GM12878 (cell line): ENCODE measurements at regions not wholly inside any gene's neighbourhood (a gene's known extent, or its start where the extent isn't known, plus 50 kb on each side); places are given as distances from the start of the nearest gene placed in this dataset.

Source experiments
- ATAC-seq: fragments of 200-7000 bp; cut with Tn5 transposase; 3 replicates; pipeline ENCODE4 v1.9.1; 2020; ENCODE audit warnings: mild to moderate bottlenecking, moderate library complexity
- BruUV-seq: library from RNA; stranded (reverse); fragments of 400-500 nt; replicated peaks from 2 replicates; lab custom pipeline; 2021; lab: Mats Ljungman, UMichigan
- CTCF ChIA-PET: fragments of 300-600 bp; sonication (Branson Sonifier 250); formaldehyde crosslinking; extraction: SDS; loops from one replicate; lab custom pipeline; 2021; ENCODE audit warnings: inconsistent platforms; lab: Yijun Ruan, JAX
- POLR2A ChIA-PET: fragments of 350-600 bp; formaldehyde crosslinking; extraction: SDS; loops from one replicate; lab custom pipeline; 2021; ENCODE audit warnings: inconsistent platforms; lab: Charles Lee
- RAD21 ChIA-PET: fragments of 300-600 bp; sonication (Branson Sonifier 250); formaldehyde crosslinking; loops from one replicate; lab custom pipeline; 2023; ENCODE audit warnings: antibody characterized with exemption; ENCODE audit not compliant: unreplicated experiment; lab: Charles Lee
- SMC1A ChIA-PET: fragments of 300-600 bp; sonication (Branson Sonifier 250); formaldehyde crosslinking; loops from one replicate; lab custom pipeline; 2023; ENCODE audit not compliant: unreplicated experiment, uncharacterized antibody; lab: Charles Lee
- DNase-seq: peaks from one replicate; pipeline ENCODE4 v3.0.0-alpha.2; 2011; ENCODE audit warnings: low read depth, low spot score
- FAIRE-seq: peaks from 3 replicates; lab custom pipeline; 2011; peaks lifted over from hg19 to GRCh38; lab: Jason Lieb, UNC
- H2AFZ ChIP-seq: 2 replicates; pipeline ENCODE4 v1.6.0; 2011; ENCODE audit warnings: low read depth, low read length, control low read depth; ENCODE audit not compliant: control insufficient read depth
- H3K27ac ChIP-seq: 2 replicates; pipeline ENCODE4 v1.5.1; 2011; ENCODE audit warnings: control low read depth; ENCODE audit not compliant: control insufficient read depth, insufficient read depth
- H3K27me3 ChIP-seq, 2 experiments: replicated peaks in 1 of 2; 2 replicates each; pipeline versions ENCODE4 v1.6.0 to v1.6.1; 2011; ENCODE audit warnings: low read length in 1 of 2; ENCODE audit not compliant: control insufficient read depth in 2 of 2, insufficient read depth in 2 of 2
- H3K36me3 ChIP-seq, 2 experiments: 2 replicates each; pipeline ENCODE4 v1.5.1; 2011; ENCODE audit warnings: low read length in 1 of 2; ENCODE audit not compliant: control insufficient read depth in 2 of 2, insufficient read depth in 2 of 2
- H3K4me1 ChIP-seq: 2 replicates; pipeline ENCODE4 v1.6.1; 2011; ENCODE audit warnings: mild to moderate bottlenecking, low read length, moderate library complexity, mixed read lengths; ENCODE audit not compliant: control insufficient read depth, insufficient read depth
- H3K4me2 ChIP-seq: 2 replicates; pipeline ENCODE4 v1.6.0; 2011; ENCODE audit warnings: control low read depth; ENCODE audit not compliant: control insufficient read depth, insufficient read depth
- H3K4me3 ChIP-seq: fragments of 200-600 bp; sonication (generic); 2 replicates; pipeline ENCODE4 v1.5.1; 2016
- H3K79me2 ChIP-seq: 2 replicates; pipeline ENCODE4 v1.6.0; 2011; ENCODE audit warnings: low read length; ENCODE audit not compliant: control insufficient read depth, insufficient read depth
- H3K9ac ChIP-seq: 2 replicates; pipeline ENCODE4 v1.8.0; 2011; ENCODE audit warnings: low read length, control low read depth, mixed read lengths; ENCODE audit not compliant: control insufficient read depth, insufficient read depth
- H3K9me3 ChIP-seq: replicated peaks from 3 replicates; pipeline ENCODE4 v1.5.1; 2011; ENCODE audit warnings: mild to moderate bottlenecking, low read length; ENCODE audit not compliant: control insufficient read depth, insufficient read depth
- H4K20me1 ChIP-seq: 2 replicates; pipeline ENCODE4 v1.6.0; 2011; ENCODE audit not compliant: control insufficient read depth, insufficient read depth
- BCL3 ChIP-seq: IDR thresholded peaks from 2 replicates; pipeline ENCODE4 v1.6.1; 2011; ENCODE audit warnings: borderline replicate concordance, low read depth, mild to moderate bottlenecking, moderate library complexity, low read length; ENCODE audit not compliant: insufficient read depth, poor library complexity, severe bottlenecking
- CTCF ChIP-seq, 3 experiments: IDR thresholded peaks in 2 of 3; conservative IDR thresholded peaks in 1 of 3; 2 replicates each; pipeline ENCODE4 v1.5.1; 2011; ENCODE audit warnings: low read depth in 3 of 3, low read length in 3 of 3, mild to moderate bottlenecking in 3 of 3, control low read depth in 2 of 3, moderate library complexity in 2 of 3, inconsistent platforms in 1 of 3, mixed read lengths in 1 of 3; ENCODE audit not compliant: control insufficient read depth in 2 of 3, insufficient read depth in 1 of 3; ENCODE audit errors: extremely low read depth in 1 of 3
- E2F4 ChIP-seq: IDR thresholded peaks from 2 replicates; pipeline ENCODE4 v1.6.1; 2012; ENCODE audit warnings: low read depth, low read length, improper control_type of control experiment
- EGR1 ChIP-seq, 2 experiments: IDR thresholded peaks; 1 replicate in 1 of 2; 2 replicates in 1 of 2; pipeline ENCODE4 v1.6.1; 2011 to 2012; ENCODE audit warnings: low read depth in 2 of 2, low read length in 2 of 2, borderline replicate concordance in 1 of 2, mild to moderate bottlenecking in 1 of 2, moderate library complexity in 1 of 2
- IKZF2 ChIP-seq, 2 experiments: fragments of 450-650 bp; IDR thresholded peaks; 2 replicates each; pipeline ENCODE4 v1.6.1; 2017; ENCODE audit warnings: mild to moderate bottlenecking in 2 of 2, moderate library complexity in 2 of 2
- IRF4 ChIP-seq: IDR thresholded peaks from 2 replicates; pipeline ENCODE4 v1.6.1; 2011; ENCODE audit warnings: low read depth, low read length
- NR2F1 ChIP-seq: fragments of 450-650 bp; conservative IDR thresholded peaks from 2 replicates; pipeline ENCODE4 v1.6.1; 2017; ENCODE audit warnings: mild to moderate bottlenecking
- PAX5 ChIP-seq: IDR thresholded peaks from 2 replicates; pipeline ENCODE4 v1.6.1; 2011; ENCODE audit warnings: low read depth, low read length, borderline replicate concordance
- RAD21 ChIP-seq: IDR thresholded peaks from 2 replicates; pipeline ENCODE4 v1.6.1; 2011; ENCODE audit warnings: mild to moderate bottlenecking, low read depth, low read length, moderate library complexity; ENCODE audit not compliant: insufficient read depth
- RBBP5 ChIP-seq: fragments of 200-600 bp; sonication (generic); conservative IDR thresholded peaks from 2 replicates; pipeline ENCODE4 v1.6.1; 2016
- SMC3 ChIP-seq: IDR thresholded peaks from 2 replicates; pipeline ENCODE4 v1.6.1; 2011; ENCODE audit warnings: low read length, improper control_type of control experiment, borderline replicate concordance
- WGBS: methylation state at CpG from one replicate; pipeline ENCODE4 v1.1.6; 2016; ENCODE audit warnings: low lambda C conversion rate; ENCODE audit not compliant: insufficient replicate concordance, insufficient coverage; ENCODE audit errors: missing lambda C conversion rate; 5-methylcytosine and 5-hydroxymethylcytosine counted together
- in situ Hi-C: fragments of 300-500 bp; cut with MboI; formaldehyde crosslinking; loops from 9 replicates; pipeline ENCODE4 v1.14.3; 2018; ENCODE audit warnings: mixed read lengths
- intact Hi-C: fragments of 100-400 bp; cut with micrococcal nuclease; formaldehyde crosslinking; loops from one replicate; pipeline ENCODE4 v1.14.2; 2022; ENCODE audit not compliant: unreplicated experiment

- no peak overlapping the region for H3K27ac ChIP-seq
- DNase-seq (no peak), FAIRE-seq (no peak), ATAC-seq (no peak)
- POLR2A ChIA-PET = no interaction called here
- no peak overlapping the region for H3K9ac ChIP-seq
- no peaks in the 10 kb centered on the region for H3K4me1 ChIP-seq
- no peaks in the 10 kb centered on the region for H4K20me1 ChIP-seq
- SMC1A ChIA-PET = interaction anchor here (1.2 kb wide), 1 partner anchor 30 kb away, joined by 4 read pairs; no protein-coding TSS in a partner anchor
- no peaks in the 10 kb centered on the region for H3K36me3 ChIP-seq
- no TSS peak for BruUV-seq
- CTCF ChIA-PET = no interaction called here
- H3K4me3 ChIP-seq = no peak overlapping the region
- in situ Hi-C loops (no loop called here), intact Hi-C loops (no loop called here)
- TF ChIP-seq SMC3 (no peak), NR2F1 (no peak), EGR1 (IDR thresholded peaks at IDR 0.05; ENCODE audit: borderline replicate concordance in 1 of 2, low read depth in 2 of 2, low read length in 2 of 2) (no peak), IKZF2 (IDR thresholded peaks at IDR 0.05) (no peak), IRF4 (no peak), RBBP5 (no peak), E2F4 (no peak)
- H3K27me3 ChIP-seq = no peaks in the 10 kb centered on the region
- RAD21 ChIA-PET = no interaction called here
- no peaks in the 10 kb centered on the region for H3K9me3 ChIP-seq
- WGBS = 0% methylated on average over 2 of the region's 2 CpGs
- no peak overlapping the region for H3K4me2 ChIP-seq
- H2AFZ ChIP-seq = no peak overlapping the region
- H3K79me2 ChIP-seq = no peaks in the 10 kb centered on the region
Observed at GRCh38 chr6:112428477-112428876, 81.3 kb downstream of the RFPL4B start.

GRCh38 chr6:112429226-112429625, 82.1 kb downstream of the RFPL4B start:
- H3K4me3 ChIP-seq = no peak overlapping the region
- no peak overlapping the region for H2AFZ ChIP-seq
- no TSS peak for BruUV-seq
- no peak overlapping the region for H3K27ac ChIP-seq
- CTCF ChIA-PET = no interaction called here
- no peaks in the 10 kb centered on the region for H3K4me1 ChIP-seq
- H3K79me2 ChIP-seq = no peaks in the 10 kb centered on the region
- H4K20me1 ChIP-seq = no peaks in the 10 kb centered on the region
- 4% methylated on average over 2 of the region's 3 CpGs for WGBS
- in situ Hi-C loops (no loop called here), intact Hi-C loops (no loop called here)
- no peaks in the 10 kb centered on the region for H3K36me3 ChIP-seq
- H3K4me2 ChIP-seq = no peak overlapping the region
- no peak overlapping the region for H3K9ac ChIP-seq
- SMC1A ChIA-PET = no interaction called here
- ATAC-seq (no peak), FAIRE-seq (no peak), DNase-seq (no peak)
- H3K27me3 ChIP-seq = no peaks in the 10 kb centered on the region
- H3K9me3 ChIP-seq = no peaks in the 10 kb centered on the region
- POLR2A ChIA-PET = no interaction called here
- TF ChIP-seq CTCF (IDR thresholded peaks at IDR 0.05 in 2 of 3, conservative IDR thresholded peaks at IDR 0.05 in 1 of 3; ENCODE audit: control insufficient read depth in 2 of 3, extremely low read depth in 1 of 3, insufficient read depth in 1 of 3, low read depth in 3 of 3, low read length in 3 of 3) (peak in 1 of 3 experiments; percentile 5; a peak in 1 of 6 replicates), PAX5 (no peak), BCL3 (no peak), RAD21 (peak; percentile 39)
- RAD21 ChIA-PET = no interaction called here
